ENCODE measurements at regions not wholly inside any gene's neighbourhood (a gene's known extent, or its start where the extent isn't known, plus 50 kb on each side); places are given as distances from the start of the nearest gene placed in this dataset.

GRCh38 chr21:15195768-15196167 lies 131.0 kb upstream of the NRIP1 start:
- TF ChIP-seq CTCF (IDR thresholded peaks at IDR 0.05; ENCODE audit: borderline replicate concordance, extremely low read depth, low read length, poor library complexity, severe bottlenecking) (no peak), EZH2 (IDR thresholded peaks at IDR 0.05; ENCODE audit: borderline replicate concordance, low read depth, low read length, severe bottlenecking) (no peak)

All from DND-41 (cell line).